Activated T-helper 2 cell treated with anti-CD3 and anti-CD28 coated beads, Interferon-gamma antibody, Interleukin-2, Interleukin-4, amounts not matched to agents 10 μg/mL and 5 μg/mL and 100 μg/mL, durations not matched to agents 14 hours and 24 hours and 36 hours (primary cell): ENCODE measurements at regions not wholly inside any gene's neighbourhood (a gene's known extent, or its start where the extent isn't known, plus 50 kb on each side); places are given as distances from the start of the nearest gene placed in this dataset.

Source experiments
- DNase-seq: peaks from one replicate; pipeline ENCODE4 v3.0.0; 2021; ENCODE audit warnings: low spot score
- H3K27ac Mint-ChIP-seq: one replicate; pipeline ENCODE4 v1.8.0; 2021; ENCODE audit warnings: mixed read lengths
- H3K27me3 Mint-ChIP-seq: one replicate; pipeline ENCODE4 v1.8.0; 2021; ENCODE audit warnings: low read depth, mixed read lengths
- H3K36me3 Mint-ChIP-seq: one replicate; pipeline ENCODE4 v1.8.0; 2021; ENCODE audit warnings: low read depth, mixed read lengths
- H3K4me1 Mint-ChIP-seq: one replicate; pipeline ENCODE4 v1.8.0; 2021; ENCODE audit warnings: low read depth, mixed read lengths
- H3K4me3 Mint-ChIP-seq: one replicate; pipeline ENCODE4 v1.8.0; 2021; ENCODE audit warnings: low read depth, mild to moderate bottlenecking, moderate library complexity, mixed read lengths
- H3K9me3 Mint-ChIP-seq: one replicate; pipeline ENCODE4 v1.8.0; 2021; ENCODE audit warnings: mixed read lengths
- intact Hi-C: fragments of 100-400 bp; cut with micrococcal nuclease; formaldehyde crosslinking; loops from one replicate; pipeline ENCODE4 v1.15.1; 2023

- Mint-ChIP-seq H3K4me3 (peak overlapping the region; percentile 72), H3K27me3 (no peaks in the 10 kb centered on the region), H3K27ac (peak overlapping the region; percentile 99), H3K4me1 (peaks cover 88% of the 10 kb centered on the region), H3K9me3 (no peaks in the 10 kb centered on the region), H3K36me3 (peaks cover 22% of the 10 kb centered on the region)
- peak; percentile 47 for DNase-seq
- intact Hi-C loops: loop anchor here (2.0 kb wide), 1 partner anchor 201 kb away; no protein-coding TSS in a partner anchor
Measured at GRCh38 chr1:234725177-234726132, 115.5 kb upstream of the IRF2BP2 start.

GRCh38 chr1:234724516-234725176, 114.7 kb upstream of the IRF2BP2 start:
- H3K4me3 Mint-ChIP-seq: peak overlapping the region; percentile 72
- DNase-seq: peak; percentile 31
- H3K27me3 Mint-ChIP-seq: no peaks in the 10 kb centered on the region
- peak overlapping the region; percentile 99 for H3K27ac Mint-ChIP-seq
- peaks cover 85% of the 10 kb centered on the region for H3K4me1 Mint-ChIP-seq
- peaks cover 20% of the 10 kb centered on the region for H3K36me3 Mint-ChIP-seq
- no peaks in the 10 kb centered on the region for H3K9me3 Mint-ChIP-seq
- intact Hi-C loops: loop anchor here (1.0 to 5.0 kb wide), 6 partner anchors 44 to 287 kb away; no protein-coding TSS in a partner anchor

GRCh38 chr1:234722904-234723720, 113.1 kb upstream of the IRF2BP2 start:
- DNase-seq: peak; percentile 26
- peak overlapping the region; percentile 72 for H3K4me3 Mint-ChIP-seq
- peak overlapping the region; percentile 99 for H3K27ac Mint-ChIP-seq
- intact Hi-C loops: loop anchor here (1.0 to 5.0 kb wide), 6 partner anchors 8 to 239 kb away; no protein-coding TSS in a partner anchor
- H3K27me3 Mint-ChIP-seq: no peaks in the 10 kb centered on the region
- H3K4me1 Mint-ChIP-seq: peaks cover 73% of the 10 kb centered on the region
- H3K36me3 Mint-ChIP-seq: peaks cover 11% of the 10 kb centered on the region
- no peaks in the 10 kb centered on the region for H3K9me3 Mint-ChIP-seq

- peaks cover 6% of the 10 kb centered on the region for H3K36me3 Mint-ChIP-seq
- intact Hi-C loops: loop anchor here (2.0 to 5.0 kb wide), 2 partner anchors 45 to 227 kb away; no protein-coding TSS in a partner anchor
- H3K27ac Mint-ChIP-seq: peak overlapping the region; percentile 99
- no peaks in the 10 kb centered on the region for H3K9me3 Mint-ChIP-seq
- DNase-seq: no peak
- H3K27me3 Mint-ChIP-seq: no peaks in the 10 kb centered on the region
- no peak overlapping the region for H3K4me3 Mint-ChIP-seq
- H3K4me1 Mint-ChIP-seq: peaks cover 69% of the 10 kb centered on the region
Measured at GRCh38 chr1:234722270-234722704, 112.3 kb upstream of the IRF2BP2 start.

- H3K9me3 Mint-ChIP-seq: no peaks in the 10 kb centered on the region
- peaks cover 3% of the 10 kb centered on the region for H3K36me3 Mint-ChIP-seq
- no peak for DNase-seq
- peaks cover 62% of the 10 kb centered on the region for H3K4me1 Mint-ChIP-seq
- intact Hi-C loops: loop anchor here (2.0 to 5.0 kb wide), 2 partner anchors 44 to 227 kb away; no protein-coding TSS in a partner anchor
- H3K4me3 Mint-ChIP-seq: no peak overlapping the region
- H3K27ac Mint-ChIP-seq: peak overlapping the region; percentile 99
- H3K27me3 Mint-ChIP-seq: no peaks in the 10 kb centered on the region
Measured at GRCh38 chr1:234721476-234722269, 111.7 kb upstream of the IRF2BP2 start.

- intact Hi-C loops: loop anchor here (5.0 kb wide), 1 partner anchor 44 kb away; no protein-coding TSS in a partner anchor
- peaks cover 3% of the 10 kb centered on the region for H3K36me3 Mint-ChIP-seq
- no peak overlapping the region for H3K4me3 Mint-ChIP-seq
- no peak overlapping the region for H3K27ac Mint-ChIP-seq
- DNase-seq: no peak
- H3K4me1 Mint-ChIP-seq: peaks cover 54% of the 10 kb centered on the region
- no peaks in the 10 kb centered on the region for H3K9me3 Mint-ChIP-seq
- H3K27me3 Mint-ChIP-seq: no peaks in the 10 kb centered on the region
Measured at GRCh38 chr1:234720709-234721441, 110.9 kb upstream of the IRF2BP2 start.

- Mint-ChIP-seq H3K36me3 (no peaks in the 10 kb centered on the region), H3K4me1 (peaks cover 42% of the 10 kb centered on the region), H3K27ac (no peak overlapping the region), H3K9me3 (no peaks in the 10 kb centered on the region), H3K4me3 (no peak overlapping the region), H3K27me3 (no peaks in the 10 kb centered on the region)
- DNase-seq: no peak
- intact Hi-C loops: loop anchor here (5.0 kb wide), 1 partner anchor 42 kb away; no protein-coding TSS in a partner anchor
Measured at GRCh38 chr1:234719454-234720251, 109.7 kb upstream of the IRF2BP2 start.

GRCh38 chr1:234718496-234719453, 108.8 kb upstream of the IRF2BP2 start:
- H3K4me1 Mint-ChIP-seq: peaks cover 33% of the 10 kb centered on the region
- no peaks in the 10 kb centered on the region for H3K9me3 Mint-ChIP-seq
- H3K27me3 Mint-ChIP-seq: no peaks in the 10 kb centered on the region
- no peak overlapping the region for H3K27ac Mint-ChIP-seq
- H3K36me3 Mint-ChIP-seq: no peaks in the 10 kb centered on the region
- no peak for DNase-seq
- no peak overlapping the region for H3K4me3 Mint-ChIP-seq
- intact Hi-C loops: no loop called here

GRCh38 chr1:234716908-234717375, 107.0 kb upstream of the IRF2BP2 start:
- Mint-ChIP-seq H3K4me3 (no peak overlapping the region), H3K4me1 (peaks cover 17% of the 10 kb centered on the region), H3K36me3 (no peaks in the 10 kb centered on the region), H3K27ac (no peak overlapping the region), H3K27me3 (no peaks in the 10 kb centered on the region), H3K9me3 (no peaks in the 10 kb centered on the region)
- DNase-seq: no peak
- intact Hi-C loops: no loop called here
